Fibroblast of skin of back (primary cell): ENCODE measurements at regions not wholly inside any gene's neighbourhood (a gene's known extent, or its start where the extent isn't known, plus 50 kb on each side); places are given as distances from the start of the nearest gene placed in this dataset.
"Not testable (repeated sequence)": the region's sequence is repeated elsewhere in the genome, so short reads cannot be mapped to it uniquely, and the experiment has no call there.

Experiments used
- DNase-seq: peaks from one replicate; pipeline ENCODE4 v3.0.0-alpha.2; 2013

DNA sequence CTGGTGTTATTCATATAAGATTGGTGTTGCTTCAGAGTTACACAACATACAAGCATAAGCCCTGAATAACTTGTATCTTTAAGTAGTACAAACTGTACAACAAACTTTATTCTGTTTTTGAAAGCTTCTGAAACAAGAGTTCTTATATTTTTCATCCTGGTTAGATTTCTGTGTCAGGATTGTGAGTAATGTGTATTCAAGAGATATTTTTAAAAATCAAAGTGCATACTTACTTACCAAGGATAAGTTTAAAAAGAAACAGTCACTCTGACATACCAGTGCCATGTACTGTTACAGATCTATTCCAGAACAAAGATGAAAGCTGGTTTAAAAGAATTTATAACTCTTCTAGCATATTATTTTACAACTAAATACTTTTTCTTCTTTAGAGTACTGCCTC lies 755.1 kb downstream of the ZPLD1 start:
- no peak for DNase-seq

DNA sequence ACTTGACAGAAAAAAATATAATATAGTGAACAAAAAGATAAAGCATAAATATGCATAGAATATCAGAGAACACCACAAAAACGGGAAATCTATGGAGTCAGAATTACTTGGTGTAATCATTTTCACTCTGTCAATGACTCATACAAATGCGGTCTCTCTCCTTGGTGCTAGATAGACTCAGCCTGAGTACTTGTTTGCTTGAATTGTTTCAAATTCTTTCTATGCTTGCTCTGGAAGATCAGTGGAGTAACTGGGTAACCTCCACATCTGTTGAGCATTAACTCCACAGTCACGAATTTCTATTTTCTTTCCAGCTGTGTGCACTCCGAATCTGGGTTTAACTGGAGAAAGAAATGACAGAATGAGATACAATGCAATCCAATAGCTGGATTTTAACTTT lies 760.4 kb downstream of the ZPLD1 start:
- DNase-seq, result peak; percentile 49

DNA sequence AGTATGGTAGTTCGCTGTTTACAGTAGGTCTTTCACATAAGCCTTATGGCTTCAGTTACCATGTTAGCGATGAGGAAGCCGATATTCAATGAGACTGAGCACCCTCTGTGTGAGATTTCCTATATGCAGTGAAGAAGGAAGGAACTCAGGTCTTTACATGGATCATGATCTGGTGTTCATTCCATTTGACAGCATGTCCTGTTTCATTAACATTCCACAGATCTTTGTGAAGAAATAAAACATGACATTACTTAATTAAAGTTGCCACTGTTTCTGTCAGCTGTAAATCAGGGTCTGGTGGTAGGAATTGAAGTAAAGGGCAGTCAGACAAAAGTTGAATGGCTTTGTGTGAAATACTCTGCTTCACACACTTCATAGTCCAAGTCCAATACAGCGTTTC lies 768.6 kb downstream of the ZPLD1 start:
- DNase-seq, result no peak

DNA sequence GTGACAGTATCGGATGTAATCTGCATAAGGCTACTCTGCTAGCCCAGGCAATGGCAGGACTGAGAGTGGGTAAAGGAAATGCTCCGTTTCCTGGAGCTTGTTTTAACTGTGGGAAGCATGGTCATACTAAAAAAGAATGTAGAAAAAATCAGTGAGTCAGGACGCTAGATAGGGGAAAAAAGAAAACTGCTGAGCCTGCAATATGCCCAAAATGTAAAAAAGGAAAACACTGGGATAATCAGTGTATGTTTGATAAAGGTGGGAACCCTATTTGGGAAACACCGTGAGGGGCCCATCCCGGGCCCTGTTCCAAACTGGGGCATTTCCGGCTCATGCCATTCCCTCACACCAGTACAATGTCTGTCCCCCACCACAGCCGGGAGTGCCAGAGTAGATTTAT lies 775.8 kb downstream of the ZPLD1 start:
- DNase-seq, result peak; percentile 1

DNA sequence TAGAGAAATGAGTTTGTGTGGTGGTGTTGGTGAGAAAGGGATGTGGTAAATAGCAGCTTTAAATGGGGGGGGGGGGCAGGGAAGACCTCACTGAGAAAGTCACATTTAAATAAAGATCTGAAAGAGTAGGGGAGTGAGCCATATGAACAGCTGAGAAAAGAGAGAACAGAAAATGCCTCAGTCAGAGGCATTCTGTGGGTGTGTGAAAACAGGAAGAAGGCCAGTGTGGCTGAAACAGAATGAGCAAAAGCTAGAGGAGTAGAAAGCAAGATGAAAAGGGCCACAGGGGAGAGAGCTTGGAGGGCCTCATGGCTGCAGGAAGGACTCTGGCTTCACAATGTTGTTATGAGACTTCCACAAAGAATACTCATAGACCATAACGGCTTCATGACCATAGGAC lies 783.3 kb downstream of the ZPLD1 start:
- peak; percentile 2 for DNase-seq

DNA sequence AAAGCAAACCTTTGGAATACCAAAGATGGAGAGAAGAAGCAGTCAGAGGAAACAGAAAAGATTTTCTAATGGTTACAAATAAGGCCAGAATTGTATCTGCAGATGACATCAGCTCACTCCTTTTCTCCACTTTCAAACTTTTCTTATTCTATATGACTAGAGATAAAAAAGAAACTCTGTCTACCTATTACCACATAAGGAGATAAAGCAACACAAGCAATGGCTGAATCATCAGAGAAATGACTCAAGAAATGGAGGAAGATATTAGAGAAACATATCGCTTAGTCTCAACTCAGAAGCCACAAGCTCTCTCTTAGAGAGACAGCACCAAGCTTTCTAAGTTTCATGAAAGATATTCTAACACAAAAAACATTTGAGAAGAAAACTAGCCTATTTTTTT lies 784.0 kb downstream of the ZPLD1 start:
- peak; percentile 34 for DNase-seq

DNA sequence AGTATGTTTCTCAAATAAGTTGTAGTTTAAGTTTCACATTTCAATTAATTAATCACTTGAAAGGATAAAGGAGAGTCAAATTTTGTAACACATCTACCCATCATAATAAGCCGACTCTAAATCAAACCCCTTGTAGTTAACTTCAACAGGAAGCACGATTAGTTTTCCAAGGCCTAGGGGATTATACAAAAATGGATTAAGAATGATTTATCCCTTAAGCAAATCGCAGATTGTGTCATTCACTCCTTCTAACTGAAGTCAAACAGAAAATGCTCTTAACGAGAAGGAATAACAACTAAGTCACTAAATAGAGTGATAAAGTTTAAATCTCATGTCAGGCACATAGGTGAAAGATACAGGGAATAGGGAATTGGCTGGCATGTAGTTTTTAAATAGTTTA lies 792.8 kb downstream of the ZPLD1 start:
- no peak for DNase-seq

DNA sequence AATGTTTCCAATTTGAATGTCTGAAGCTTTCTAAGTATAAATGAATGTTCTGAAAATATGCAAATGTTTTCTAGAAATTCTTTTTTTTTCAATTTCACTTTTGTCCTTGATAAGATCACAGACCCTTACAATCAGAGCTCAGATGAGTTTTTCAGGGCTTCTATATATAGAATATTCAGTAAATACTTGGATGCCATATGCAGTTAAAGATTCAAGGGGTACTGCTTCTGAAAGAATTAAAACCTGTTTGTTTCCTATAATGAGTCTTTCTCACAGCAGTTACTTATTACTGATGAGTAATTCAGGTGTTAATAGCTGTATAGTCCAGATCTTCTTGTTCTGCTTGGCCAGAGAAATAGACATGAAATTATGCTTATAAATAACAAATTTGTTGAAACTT lies 812.6 kb downstream of the ZPLD1 start:
- no peak for DNase-seq

DNA sequence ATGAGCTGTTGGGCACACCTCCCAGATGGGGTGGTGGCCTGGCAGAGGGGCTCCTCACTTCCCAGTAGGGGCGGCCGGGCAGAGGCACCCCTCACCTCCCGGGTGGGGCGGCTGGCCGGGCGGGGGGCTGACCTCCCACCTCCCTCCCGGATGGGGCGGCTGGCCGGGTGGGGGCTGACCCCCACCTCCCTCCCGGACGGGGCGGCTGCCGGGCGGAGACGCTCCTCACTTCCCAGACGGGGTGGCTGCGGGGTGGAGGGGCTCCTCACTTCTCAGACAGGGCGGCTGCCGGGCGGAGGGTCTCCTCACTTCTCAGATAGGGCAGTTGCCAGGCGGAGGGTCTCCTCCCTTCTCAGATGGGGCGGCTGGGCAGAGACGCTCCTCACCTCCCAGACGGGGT lies 820.0 kb downstream of the ZPLD1 start:
- DNase-seq, result not testable (repeated sequence)

DNA sequence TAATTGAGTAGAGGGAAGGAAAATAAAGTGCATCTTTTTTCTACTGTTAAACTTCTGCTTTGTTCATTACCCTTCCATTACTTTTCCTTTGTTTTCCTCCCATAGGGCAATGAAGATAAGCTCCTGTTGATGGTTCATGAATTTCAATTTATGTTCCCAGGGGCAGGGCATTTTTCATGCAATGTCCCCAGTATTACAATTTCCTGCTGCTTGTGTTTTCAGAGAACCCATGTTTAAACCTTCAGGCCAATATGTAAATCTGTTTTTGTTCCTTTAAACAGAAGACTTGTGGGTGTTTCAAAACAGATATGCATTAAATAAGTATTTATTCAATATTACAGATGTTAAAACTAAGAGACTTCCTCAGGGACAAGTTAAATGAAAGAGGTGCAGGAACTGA lies 834.5 kb downstream of the ZPLD1 start:
- DNase-seq, result no peak

DNA sequence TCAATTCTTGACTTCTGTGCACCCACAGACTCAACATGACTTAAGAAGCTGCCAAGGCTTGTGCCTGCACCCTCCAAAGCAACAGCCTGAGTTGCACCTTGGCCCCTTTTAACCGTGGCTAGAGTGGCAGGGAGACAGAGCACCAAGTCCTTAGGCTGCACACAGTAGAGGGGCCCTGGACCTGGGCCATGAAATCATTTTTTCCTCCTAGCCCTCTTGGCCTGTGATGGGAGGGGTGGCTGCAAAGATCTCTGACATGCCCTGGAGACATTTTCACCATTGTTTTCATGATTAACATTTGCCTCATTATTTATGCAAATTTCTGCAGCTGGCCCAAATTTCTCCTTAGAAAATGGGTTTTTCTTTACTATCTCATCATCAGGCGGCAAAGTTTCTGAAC lies 836.8 kb downstream of the ZPLD1 start:
- no peak for DNase-seq

DNA sequence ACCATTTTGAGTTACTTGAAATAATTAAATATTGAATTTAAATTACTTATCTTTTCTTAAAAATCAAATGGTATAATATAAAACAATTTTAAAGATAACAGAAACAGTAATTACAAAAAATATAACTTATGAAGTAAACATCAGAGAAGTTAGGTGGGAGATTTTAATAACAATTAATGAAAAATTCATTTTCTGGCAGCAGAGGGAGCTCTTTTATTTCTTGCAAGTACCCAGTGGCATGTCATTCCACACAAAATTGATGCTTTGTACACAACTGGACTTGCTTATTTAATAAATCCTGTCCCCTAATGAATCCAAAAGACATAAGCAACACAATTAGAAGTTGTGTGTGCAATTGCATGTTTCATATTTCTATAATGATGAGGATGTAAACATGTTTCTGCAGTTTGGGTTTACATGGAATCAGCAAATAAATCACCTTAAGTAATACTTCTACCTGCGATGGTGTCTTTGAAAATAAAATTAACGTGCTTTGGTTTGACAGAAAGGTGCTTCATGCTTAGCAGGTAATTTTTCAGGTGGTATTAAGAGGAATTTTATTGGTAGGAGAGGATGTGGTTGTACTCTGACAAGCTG lies 861.3 kb downstream of the ZPLD1 start:
- DNase-seq, result peak; percentile 46

DNA sequence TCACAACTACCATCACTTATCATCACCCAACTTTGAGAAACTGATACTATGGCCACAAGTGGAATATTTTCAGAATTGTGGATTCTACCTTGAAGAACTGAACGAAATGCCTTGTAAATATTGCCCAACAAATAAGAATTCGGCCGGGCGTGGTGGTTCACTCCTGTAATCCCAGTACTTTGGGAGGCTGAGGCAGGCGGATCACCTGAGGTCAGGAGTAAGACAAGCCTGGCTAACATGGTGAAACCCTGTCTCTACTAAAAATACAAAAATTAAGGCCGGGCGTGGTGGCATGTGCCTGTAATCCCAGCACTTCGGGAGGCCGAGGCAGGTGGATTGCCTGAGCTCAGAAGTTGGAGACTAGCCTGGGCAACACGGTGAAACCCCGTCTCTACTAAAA lies 862.7 kb downstream of the ZPLD1 start:
- DNase-seq, result not testable (repeated sequence)

DNA sequence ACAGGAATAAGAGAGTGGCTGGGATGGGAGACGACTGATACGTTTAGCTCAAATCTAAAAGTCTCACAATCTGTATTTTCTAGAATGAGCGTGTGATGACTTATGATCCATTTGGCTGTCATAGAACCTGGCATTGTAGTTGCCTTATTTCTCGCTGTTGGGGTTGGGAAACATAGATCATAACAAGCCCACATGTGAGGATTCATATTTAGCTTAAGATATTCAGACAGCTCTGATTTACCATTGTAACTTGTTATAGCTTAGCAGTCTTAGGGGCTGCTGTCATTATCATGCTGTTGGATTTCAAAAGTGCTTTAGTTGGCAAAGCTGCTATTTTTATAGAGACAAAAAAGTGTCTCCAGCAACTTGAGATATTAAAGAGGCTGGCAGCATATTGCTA lies 871.3 kb downstream of the ZPLD1 start:
- DNase-seq, result no peak

DNA sequence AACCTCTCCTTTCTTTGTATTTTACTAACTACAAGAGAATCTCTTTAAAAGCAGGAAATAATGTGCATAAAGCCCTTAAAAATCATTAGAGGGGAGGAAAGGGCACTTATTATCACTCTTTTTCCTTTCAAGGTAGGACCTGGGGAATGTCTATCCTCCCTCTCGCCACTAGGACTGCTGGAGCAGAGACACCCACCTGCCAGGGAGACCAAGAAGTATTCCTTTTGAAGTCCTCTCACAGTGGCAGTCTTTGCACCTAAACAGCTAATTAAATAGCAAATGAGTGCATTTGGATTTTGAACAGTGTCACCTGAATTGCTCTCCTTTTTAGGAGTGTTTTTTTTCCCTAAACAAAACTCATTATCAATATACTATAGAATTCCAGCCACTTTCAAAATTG lies 874.1 kb downstream of the ZPLD1 start:
- DNase-seq, result no peak

DNA sequence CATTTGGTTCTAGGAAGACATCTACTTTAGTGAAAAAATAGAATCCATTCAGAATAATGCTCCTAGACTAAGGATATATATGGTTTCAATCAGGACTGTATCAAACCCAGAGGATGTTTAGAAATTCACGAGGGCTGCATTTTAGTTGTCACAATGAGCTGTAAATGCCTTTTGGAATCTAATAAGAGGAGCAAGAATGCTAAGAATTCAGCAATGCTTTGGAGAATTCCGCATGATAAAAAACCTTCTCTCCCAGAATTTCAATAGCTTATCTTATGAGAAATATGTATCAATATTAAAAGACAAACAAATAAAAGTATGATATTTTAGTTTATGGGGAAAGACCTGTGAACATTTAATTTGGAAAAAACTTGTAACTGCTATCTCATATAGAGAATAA lies 885.1 kb downstream of the ZPLD1 start:
- peak; percentile 49 for DNase-seq

DNA sequence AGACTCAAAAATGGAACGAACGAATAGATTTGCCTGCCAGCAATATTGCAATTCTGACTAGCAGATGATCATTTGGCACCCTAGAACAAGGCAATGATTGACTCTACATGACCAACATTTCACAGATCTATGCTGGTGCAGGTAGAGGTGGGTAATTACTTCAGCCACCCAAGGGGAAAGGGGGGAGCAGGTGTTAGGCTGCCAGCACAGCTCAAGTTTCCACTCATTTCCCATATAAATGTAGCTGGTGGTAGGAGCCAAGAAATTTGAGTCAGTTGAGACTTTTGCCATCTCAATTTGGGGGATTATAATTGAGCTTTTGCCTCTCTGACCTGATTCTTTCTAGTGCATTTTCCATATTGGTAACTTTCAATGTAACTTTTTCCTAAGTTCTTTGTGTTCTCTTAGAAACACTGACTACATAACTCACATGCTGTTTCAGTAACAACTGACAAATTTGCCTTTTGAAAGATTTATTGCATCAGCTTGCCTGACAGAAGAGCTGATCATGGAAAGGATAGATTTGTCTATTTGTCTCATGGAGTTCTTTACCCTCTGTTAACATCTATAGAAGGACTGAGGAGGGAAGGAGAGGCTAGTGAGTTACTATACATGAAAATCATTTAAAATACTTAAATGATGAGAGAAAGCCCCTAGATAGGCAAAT lies 902.5 kb downstream of the ZPLD1 start:
- DNase-seq, result no peak

DNA sequence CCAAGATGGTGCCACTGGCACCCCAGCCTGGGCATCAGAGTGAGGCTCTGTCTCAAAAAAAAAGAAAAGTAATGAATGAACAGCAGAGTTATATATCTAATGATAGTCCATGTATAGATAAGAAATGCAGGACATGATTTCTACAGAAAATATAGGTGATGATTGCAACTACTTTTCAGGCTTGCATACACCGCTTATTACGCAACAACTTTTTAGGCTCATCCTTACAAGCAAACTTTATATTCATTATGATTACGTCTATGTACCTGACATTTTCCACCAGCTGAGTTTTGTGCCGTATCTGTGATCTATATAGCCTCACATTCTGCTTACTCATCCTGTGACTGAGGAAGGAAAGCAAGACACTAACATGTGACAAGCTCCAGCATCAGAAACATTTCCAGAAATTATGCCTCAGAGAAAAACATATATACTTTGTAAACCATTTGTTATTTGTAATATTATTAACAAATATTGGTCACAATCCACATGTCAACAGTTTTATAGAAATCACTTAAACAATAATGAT lies 906.3 kb downstream of the ZPLD1 start:
- no peak for DNase-seq

DNA sequence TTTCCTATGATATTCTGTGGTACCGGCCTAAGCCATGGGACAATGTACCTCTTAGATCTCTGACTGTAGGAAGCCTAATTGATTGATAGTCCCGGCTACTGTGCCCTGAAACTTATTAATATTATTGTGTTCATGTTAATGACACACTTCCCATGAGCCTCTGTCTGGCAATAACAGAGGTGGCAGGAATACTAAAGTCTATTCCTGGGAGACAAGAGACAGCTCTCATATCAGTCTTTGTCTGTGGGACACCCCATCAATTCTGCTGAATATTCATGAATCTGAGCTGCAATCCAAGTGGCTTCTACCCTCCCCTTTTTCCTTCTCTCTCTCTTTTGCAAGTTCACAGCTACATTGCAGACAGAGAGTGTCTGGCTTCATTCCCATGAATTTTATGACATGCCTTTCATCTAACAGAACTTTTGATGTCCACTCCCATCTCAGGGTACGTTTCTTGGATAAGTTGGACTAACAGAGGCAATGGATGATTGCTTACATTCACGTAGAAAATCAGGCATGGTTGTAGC lies 907.5 kb downstream of the ZPLD1 start:
- DNase-seq, result no peak

DNA sequence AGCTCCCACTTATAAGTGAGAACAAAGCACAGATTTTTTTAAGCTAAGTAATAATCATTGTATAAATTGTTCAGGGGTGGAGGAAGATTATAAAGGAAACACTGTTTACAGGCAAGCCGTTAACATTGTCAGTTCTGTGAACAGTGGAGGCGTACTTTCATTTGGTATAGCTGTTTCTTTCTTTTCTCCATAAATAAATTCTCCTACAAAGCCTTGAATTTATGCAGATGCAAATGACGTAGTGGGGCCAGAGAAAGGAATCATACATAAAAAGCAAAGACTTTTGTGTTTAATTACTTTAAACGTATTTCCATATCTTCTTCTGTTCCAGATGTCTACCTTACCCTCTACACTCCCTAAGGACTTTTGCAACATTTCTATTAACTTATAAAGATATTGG lies 914.9 kb downstream of the ZPLD1 start:
- DNase-seq, result no peak

DNA sequence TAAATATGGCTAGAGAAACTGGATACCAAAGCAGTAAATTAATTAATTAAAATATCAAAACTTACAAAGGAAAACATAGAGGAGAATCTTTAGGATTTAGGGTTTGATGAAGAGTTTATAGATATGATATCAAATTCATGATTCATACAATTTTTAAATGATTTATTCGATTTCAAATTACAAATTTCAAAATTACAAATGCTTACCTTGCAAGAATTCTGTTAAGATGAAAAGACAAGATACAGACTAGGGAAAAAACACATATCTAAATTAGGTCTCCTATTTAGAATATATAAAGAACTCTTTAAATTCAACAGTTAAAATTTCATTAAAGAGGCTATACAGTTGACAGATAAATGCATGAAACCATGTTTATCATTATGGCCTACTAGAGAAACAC lies 930.7 kb downstream of the ZPLD1 start:
- no peak for DNase-seq

DNA sequence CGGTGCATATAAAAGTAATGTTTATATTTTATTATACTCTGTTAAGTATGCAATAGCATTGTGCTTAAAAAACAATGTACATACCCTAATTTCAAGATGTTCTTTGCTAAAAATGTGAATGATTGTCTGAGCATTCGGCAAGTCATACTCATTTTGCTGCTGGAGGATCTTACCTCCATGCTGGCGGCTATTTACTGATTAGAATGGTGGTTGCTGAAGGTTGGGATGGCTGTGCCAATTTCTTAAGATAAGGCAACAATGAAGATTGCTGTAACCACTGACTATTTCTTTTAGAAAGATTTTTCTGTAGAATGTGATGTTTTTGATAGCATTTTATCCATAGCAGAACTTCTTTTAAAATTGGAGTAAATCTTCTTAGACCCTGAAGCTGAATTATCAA lies 932.7 kb downstream of the ZPLD1 start:
- DNase-seq, result no peak

DNA sequence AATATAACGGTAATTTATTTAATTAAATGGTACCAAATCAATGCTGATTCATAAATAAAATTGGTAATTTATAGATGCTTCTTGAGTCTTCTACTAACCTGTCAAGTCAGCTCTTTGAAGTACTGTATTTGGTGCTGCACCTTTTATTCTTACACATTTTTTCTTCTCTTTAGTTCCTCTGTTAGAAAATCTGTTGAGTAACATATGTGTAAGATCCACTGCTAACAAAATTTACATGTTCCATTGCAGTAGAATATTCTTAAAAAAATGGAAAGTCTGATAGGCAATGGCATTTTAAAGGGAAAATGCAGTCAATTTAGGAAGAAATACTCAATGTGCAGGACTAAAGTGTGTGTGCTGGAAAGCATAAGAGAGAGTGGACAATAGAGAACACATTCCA lies 936.6 kb downstream of the ZPLD1 start:
- DNase-seq, result no peak

DNA sequence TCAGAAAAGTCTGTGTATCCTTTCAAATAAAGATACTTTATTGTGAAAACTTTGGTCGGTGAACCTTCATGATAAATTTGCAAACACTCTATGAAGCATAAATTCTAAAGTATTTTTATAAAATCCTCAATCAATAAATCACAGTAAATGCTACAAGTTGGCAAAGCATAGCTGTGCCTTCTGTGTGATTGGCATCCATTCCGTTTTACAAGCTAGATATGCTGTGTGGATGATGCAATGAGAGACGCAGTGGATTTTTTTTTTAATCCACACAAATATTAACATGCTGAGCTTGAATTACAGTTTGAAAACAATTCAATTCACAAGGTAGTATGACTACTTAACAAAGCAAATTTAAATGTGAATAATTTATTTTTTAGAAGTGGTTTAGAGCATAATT lies 937.2 kb downstream of the ZPLD1 start:
- no peak for DNase-seq

DNA sequence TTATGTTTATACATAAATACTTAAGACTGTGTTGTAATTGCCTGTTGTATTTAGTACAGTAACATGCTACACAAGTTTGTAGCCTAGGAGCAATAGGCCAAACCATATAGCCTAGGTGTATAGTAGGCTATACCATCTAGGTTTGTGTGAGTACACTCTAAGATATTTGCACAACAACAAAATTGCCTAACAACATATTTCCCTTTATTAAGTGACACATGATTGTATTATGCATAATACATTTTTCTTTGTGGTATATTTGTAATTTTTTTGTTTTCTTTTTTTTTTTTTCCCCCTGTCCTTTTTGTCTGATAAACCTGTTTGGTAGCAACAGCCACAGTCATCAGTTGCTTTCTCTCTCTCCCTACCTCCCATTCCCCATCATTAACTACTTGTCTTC lies 945.6 kb downstream of the ZPLD1 start:
- no peak for DNase-seq
